ENCODE measurements at regions not wholly inside any gene's neighbourhood (a gene's known extent, or its start where the extent isn't known, plus 50 kb on each side); places are given as distances from the start of the nearest gene placed in this dataset.
"Not testable (repeated sequence)": the region's sequence is repeated elsewhere in the genome, so short reads cannot be mapped to it uniquely, and the experiment has no call there.

GRCh38 chr2:228401065-228401912, 219.8 kb upstream of the SPHKAP start:
- DNase-seq = no peak

GRCh38 chr2:228387776-228388175, 206.3 kb upstream of the SPHKAP start:
- DNase-seq = no peak

DNA sequence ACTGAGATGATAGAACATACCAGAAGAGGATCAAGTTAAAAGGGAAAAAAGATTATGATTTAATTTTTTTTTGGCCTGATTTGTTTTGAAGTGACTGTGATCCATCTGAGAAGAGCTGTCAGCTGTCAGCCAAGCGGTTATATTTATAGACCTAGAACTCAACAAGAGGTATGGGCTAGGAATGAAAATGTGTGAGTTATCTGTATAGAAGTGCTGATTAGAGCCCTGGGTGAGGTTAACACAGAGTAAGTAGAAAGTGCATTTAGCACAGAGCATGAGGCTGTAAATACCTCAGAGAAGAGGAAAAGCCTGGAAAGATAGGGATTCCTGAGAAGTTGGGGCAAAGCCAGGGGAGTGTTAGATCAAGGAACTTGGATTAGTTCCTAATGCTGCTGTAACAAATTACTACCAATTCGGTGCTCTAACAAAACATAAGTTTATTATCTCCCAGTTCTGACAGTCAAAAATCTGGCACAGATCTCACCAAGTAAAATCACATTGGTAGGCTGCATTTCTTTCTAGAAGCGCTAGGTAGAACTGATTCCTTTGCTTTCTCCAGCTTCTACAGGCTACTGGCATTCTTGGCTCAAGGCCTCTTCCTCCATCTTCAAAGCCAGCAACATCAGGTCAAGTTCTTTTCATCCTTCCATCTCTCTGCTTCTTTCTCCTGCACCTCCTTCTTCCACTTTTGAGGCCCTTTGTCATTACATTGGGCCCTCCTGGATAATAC, 197.4 kb upstream of the SPHKAP start:
- DNase-seq = no peak

DNA sequence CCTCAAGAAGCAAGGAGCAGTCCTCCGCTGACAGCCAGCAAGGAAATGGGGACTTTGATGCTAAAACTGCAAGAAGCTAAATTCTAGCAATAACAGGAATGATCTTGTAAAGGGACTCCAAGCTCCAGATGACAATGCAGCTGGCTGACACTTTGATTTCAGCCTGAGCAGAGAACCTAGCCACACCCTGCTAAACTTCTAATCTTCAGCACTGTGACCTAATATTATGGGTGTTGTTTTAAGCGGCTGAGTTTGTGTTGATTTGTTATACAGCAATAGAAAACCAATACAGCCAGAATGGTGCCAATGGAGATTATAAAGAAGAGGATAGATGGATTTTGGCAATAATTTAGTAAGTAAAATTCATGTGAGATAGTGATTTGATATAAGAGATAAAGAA, 196.7 kb upstream of the SPHKAP start:
- DNase-seq = no peak

- DNase-seq = no peak
These were observed 196.0 kb upstream of the SPHKAP start for GRCh38 chr2:228377533-228377932.

DNA sequence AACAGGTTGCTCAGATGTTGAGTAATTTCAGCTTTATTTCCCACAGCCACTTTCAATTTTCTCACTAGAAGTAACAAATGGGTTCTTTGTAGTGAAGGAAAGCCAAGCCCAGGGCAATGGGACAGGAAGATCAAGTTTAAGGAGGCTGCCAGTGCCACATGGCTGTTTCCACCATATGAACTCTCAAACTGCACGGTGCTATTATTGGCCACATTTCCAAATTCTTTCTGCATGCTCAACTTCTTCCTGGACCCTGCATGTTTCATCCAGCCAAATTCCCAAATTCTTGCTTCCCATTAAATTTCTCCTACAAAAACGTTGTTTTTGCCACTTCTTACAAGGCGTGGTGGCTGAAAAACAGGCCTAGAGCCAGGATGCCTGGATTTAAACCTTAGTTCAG, 193.3 kb upstream of the SPHKAP start:
- DNase-seq = no peak

DNA sequence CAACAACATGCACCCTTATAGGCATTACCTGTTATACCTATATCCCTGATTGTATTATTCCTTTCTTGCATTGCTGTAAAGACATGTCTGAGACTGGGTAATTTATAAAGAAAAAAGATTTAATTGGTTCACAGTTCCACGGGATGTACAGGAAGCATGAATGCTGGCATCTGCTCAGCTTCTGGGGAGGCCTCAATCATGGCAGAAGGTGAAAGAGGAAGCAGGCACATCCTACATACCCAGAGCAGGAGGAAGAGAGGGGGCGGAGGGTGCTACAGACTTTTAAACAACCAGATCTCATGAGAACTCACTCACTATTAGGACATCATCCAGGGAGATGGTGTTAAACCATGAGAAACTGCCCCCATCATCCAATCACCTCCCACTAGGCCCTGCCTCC, 191.7 kb upstream of the SPHKAP start:
- DNase-seq = peak in 1 of 2 donors; percentile 6

GRCh38 chr2:228372212-228372611, 190.7 kb upstream of the SPHKAP start:
- no peak for DNase-seq

DNA sequence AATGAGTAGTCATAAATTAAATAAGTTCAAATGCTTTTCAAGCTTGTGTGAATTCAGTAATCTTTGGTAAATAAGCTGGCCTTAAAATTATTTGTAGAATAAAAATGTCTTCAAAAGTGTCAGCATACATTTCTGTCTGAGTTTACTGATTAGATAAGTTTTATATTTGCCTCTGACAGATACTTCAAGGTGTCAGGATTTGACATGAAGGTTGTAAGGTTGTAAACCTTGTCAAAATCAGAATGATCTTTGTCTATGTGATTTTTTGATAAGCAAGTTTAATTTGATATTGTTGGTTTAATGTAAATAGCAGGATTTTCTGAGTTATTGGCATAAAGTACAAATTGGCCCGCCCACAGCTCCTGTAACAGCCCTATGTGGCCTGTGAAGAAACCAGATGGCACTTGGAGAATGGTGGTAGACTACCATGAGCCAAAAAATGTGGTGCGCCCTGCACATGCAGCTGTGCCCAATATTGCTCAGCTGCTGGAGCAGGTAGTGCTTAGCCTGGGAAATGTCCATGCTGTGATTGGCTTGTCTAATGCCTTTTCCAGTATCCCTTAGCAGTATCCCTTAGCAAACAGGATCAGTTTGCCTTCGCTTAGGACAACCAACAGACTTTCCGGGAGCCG, 188.0 kb upstream of the SPHKAP start:
- no peak for DNase-seq

GRCh38 chr2:228367356-228367755, 185.9 kb upstream of the SPHKAP start:
- DNase-seq = no peak

DNA sequence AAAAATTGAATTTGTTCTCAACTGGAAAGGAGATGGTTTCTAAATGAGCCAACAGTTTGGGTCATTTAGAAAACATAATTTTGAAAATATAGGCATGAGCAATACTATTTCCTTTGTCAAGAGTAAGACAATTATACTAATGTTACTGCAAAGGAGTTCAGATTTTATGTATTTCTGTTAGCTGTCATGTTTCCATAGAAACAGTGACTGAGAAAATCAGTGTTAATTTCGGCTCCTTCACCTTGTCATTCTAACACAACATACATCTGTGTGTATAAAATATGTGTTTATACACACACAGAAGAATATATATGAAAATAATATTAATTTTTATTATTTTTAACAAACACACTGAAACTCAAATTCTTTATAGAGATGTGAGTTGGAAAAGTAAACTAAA, 178.0 kb upstream of the SPHKAP start:
- DNase-seq = no peak

DNA sequence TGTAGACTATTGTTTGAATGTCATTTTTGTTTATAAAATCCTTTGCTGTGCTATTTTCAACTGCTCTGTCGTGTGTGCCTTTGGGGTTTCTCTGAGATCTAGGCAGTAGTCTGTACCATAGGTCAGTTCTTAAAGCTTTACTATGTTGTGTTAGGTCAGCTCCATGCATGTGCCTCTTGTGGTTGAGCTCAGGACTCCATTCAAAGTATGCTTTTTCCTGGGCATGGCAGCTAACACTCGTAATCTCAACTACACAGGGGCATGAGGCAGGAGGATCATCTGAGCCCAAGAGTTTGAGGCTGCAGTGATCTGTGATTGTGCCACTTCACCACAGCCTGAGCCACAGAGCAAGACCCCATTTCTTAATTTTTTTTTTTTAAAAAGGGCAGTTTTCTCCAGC, 174.4 kb upstream of the SPHKAP start:
- no peak for DNase-seq

- DNase-seq = not testable (repeated sequence)
These were observed 171.5 kb upstream of the SPHKAP start for GRCh38 chr2:228352980-228353379.

DNA sequence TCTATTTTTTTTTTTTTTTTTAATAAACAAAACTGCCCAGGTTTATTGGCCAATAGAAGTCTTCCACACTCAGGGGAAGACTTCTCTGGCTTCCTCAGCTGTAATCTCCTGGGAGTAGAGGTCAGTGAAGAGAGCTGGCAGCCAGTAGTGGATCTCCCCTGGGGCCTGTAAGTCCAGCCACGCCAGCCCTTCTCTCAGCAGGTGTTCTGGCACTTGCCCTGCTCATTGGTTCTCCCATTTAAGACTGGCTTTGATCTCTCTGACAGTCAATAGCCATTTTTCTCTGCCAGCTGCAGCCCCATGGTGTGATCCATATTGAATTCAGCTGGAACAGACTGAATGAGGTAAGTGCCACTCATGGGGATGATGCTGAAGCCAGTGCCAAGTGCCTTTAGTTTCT, 170.6 kb upstream of the SPHKAP start:
- DNase-seq = no peak

DNA sequence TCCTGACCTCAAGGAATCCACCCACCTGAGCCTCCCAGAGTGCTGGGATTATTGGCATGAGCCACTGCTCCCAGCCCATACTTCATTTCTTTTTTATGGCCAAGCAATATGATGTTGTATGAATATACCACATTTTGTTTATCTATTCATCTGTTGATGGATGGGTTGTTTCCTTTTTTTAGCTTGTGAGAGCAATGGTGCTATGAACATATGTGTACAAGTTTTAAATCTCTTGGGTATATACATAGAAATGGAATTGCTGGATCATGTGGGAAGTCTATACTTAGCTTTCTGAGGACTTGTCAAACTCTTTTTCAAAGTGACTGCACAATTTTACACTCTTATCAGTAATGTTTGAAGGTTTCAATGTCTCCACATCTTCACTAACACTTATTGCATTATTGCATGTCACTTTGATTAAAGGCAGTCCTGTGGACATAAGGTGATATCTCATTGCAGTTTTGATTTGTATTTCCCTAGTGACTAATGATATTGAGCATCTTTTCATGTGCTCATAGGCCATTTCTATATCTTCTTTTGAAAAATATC, 167.1 kb upstream of the SPHKAP start:
- no peak for DNase-seq

DNA sequence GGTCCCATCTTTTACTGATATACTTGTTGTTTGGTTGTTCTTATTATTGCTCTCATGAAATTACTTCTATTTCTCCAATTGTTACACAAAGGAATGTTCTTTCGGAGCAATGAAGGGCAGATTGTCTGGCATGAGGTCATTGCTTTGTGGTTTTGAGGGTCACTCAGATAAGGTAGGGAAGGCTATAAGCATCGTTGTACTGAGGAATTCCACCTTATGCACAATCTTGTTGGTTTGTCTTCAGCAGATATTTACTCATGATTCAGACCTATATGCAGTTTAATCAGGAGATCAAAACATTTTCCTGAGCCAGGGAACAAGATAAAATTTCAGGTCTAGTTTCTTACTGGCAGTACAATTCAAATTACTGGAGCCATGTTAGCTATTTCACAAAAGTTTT, 163.0 kb upstream of the SPHKAP start:
- no peak for DNase-seq

DNA sequence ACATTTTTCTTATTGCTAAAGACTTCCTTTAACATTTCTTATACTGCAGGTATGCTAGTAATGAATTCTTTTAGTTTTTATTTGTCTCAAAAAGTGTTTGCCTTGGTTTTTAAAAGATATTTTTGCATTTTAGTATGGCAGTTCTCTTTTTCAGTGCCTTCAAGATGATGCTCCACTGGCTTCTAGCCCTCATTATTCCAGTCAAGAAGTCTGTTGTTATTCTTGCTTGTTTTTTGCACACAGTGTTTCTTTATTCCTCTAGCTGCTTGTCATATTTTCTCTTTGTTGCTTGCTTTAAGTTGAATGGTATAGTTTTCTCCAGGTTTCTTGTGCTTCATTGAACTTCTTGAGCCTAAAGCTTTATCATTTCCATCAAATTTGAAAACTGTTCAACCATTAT, 158.0 kb upstream of the SPHKAP start:
- no peak for DNase-seq

DNA sequence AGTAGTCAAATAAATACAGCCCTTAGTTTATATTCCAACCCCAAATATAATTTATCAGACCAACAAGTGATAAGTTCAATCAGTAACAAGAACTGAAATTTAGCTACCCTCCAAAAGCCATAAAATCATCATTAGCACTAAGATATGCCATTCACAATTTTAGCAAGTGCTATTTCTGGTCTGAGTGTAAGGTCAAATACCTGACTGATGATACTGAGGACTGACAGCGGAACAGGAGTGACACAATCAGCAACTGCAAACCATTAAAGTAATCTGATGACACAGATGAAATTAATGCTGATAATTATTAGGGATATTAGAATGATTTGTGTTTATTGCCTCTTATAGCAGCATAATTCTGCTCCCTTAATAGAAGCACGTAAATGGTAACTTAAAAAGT, 152.7 kb upstream of the SPHKAP start:
- DNase-seq = no peak

- DNase-seq = no peak
These were observed 147.8 kb upstream of the SPHKAP start for GRCh38 chr2:228329282-228329681.

GRCh38 chr2:228321015-228321414, 139.5 kb upstream of the SPHKAP start:
- no peak for DNase-seq

- DNase-seq = no peak
These were observed 136.7 kb upstream of the SPHKAP start for GRCh38 chr2:228318218-228318617.

GRCh38 chr2:228312172-228312571, 130.7 kb upstream of the SPHKAP start:
- DNase-seq = no peak

DNA sequence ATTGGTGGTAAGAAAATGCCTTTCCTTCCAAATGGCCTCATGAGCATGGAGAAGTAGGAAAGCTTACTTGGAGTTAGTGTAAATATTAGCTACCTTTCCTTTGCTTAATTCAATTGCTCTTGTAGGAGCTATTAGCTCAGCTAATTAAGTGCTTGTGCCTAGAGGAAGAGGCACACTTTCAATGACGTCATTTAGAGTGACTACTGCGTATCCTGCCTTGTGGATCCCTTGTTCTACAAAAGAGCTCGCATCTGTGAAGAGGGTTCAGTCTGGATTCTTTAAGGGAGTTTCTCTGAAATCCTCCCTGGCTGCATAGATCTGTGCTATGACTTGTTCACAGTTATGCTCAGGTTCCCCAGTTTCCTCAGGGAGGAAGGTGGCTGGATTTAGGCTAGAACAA, 122.5 kb upstream of the SPHKAP start:
- no peak for DNase-seq
